Medulla oblongata (tissue), 1 donor: ENCODE measurements at regions not wholly inside any gene's neighbourhood (a gene's known extent, or its start where the extent isn't known, plus 50 kb on each side); places are given as distances from the start of the nearest gene placed in this dataset.
"Not testable (repeated sequence)": the region's sequence is repeated elsewhere in the genome, so short reads cannot be mapped to it uniquely, and the experiment has no call there.

Experiments used
- DNase-seq: peaks from one replicate; pipeline ENCODE4 v3.0.0-alpha.2; 2015; ENCODE audit errors: extremely low spot score

DNA sequence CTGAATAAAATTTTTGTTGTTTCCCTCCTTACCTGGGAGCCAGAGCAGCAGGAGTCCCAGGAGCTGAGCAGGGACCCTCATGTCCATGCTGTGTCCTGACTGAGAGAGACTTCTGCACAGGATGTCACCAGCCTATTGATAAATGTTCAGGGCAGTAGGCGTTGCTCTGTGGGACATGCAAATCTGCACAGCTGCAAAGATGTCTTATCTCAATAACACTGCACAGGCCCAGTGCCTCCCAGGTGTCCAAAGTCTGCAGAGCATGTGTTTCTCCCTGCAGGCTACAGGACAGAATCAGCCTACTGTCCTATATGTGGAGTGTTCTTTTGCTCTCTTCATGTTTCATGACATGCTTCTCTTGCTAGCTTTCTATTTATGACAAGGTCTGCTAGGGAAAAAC is 522.3 kb downstream of the RPIA start:
- not testable (repeated sequence) for DNase-seq

GRCh38 chr2:89221474-89221873 is 530.0 kb downstream of the RPIA start:
- DNase-seq, result not testable (repeated sequence)

- not testable (repeated sequence) for DNase-seq
Measured at GRCh38 chr2:89222063-89222732, 530.7 kb downstream of the RPIA start.

GRCh38 chr2:89224803-89225202 is 533.3 kb downstream of the RPIA start:
- not testable (repeated sequence) for DNase-seq

DNA sequence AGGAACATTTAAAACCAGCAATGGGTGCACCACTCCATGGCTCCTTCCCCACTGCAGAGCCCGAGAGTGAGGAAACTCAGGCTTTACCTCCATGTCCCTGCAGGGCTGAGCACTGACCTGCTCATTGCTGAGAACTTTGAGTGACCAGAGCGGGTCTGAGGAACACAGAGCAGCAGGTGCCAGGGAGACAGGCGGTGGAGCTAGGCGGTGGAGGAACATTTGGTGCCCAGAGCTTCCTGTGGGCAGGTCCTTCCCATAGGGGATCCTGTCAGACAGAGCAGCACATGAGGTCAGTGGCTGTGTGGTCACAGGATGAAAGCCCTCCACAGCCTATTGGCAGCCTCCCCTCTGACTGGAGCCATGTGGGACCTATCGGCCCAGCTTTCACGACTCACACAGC is 538.5 kb downstream of the RPIA start:
- not testable (repeated sequence) for DNase-seq

DNA sequence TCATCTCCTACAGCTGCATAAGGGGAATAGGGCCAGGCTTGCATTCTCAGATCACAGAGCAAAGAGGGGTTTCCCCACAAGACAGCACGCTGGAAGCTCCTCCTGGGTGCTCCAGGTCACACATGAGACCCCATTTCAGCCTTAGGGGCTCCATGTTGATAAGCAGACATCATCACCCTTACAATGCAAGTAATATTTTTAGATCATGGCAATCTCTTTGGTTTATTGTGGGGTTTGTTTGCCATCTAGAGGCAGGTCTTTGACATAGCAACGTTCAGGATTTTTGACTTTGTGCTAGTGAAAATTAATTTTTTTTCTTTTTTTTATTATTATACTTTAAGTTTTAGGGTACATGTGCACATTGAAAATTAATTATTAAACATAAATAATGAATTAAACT is 539.8 kb downstream of the RPIA start:
- not testable (repeated sequence) for DNase-seq

GRCh38 chr2:89233931-89234330 is 542.5 kb downstream of the RPIA start:
- not testable (repeated sequence) for DNase-seq

DNA sequence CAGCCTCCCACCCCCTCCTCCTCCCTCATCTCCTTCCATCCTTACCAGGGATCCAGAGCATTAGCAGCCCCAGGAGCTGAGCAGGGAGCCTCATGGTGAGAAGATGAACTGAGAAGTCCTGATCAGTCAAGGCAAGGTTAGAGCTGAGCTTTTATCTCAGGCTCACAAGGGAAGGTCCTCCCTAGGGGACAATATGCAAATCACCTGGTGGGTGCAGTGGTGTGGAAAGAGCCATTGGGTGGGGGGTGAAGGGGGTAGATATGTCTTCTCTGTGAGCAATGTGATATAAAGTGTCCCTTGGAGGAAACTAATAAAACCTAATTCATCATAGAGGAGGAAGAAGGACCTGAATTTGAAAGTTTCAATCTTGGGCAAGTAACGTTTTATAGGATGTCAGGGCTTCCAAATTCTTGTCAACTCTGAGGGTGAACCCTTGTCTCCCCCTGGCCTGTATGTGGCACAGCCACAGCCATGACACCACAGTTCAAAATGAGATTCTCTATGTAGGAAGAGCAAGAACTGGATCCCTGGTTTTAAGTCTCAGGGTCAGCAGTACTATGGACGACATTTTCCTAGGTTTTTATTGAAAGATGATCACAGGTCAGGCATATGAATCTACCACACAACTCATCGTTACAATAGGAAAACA is 543.5 kb downstream of the RPIA start:
- DNase-seq, result not testable (repeated sequence)

GRCh38 chr2:89236832-89237450 is 545.5 kb downstream of the RPIA start:
- DNase-seq, result not testable (repeated sequence)

- not testable (repeated sequence) for DNase-seq
Measured at GRCh38 chr2:89237783-89238182, 546.3 kb downstream of the RPIA start.

- not testable (repeated sequence) for DNase-seq
Measured at GRCh38 chr2:89243114-89243700, 551.7 kb downstream of the RPIA start.

DNA sequence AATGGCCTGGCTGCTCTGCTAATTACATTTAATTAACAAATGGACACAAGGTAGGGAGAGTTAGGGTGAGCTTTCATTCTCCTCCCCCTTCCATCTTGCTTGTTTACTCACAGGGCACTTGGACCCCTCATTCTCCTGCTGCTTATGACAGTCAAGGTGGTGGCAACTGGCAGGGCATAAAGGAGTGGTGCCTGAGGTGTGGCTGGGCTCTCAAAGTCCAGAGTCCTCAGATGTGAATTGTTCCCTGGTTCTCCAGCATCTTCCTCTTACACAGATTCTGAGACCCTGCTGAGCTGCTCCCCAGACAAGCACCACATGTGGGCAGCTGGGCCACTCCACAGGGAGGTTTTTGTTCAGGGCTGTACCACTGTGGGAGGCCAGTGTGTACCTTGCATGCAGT is 552.9 kb downstream of the RPIA start:
- DNase-seq, result not testable (repeated sequence)

- not testable (repeated sequence) for DNase-seq
Measured at GRCh38 chr2:89245478-89245877, 554.0 kb downstream of the RPIA start.

DNA sequence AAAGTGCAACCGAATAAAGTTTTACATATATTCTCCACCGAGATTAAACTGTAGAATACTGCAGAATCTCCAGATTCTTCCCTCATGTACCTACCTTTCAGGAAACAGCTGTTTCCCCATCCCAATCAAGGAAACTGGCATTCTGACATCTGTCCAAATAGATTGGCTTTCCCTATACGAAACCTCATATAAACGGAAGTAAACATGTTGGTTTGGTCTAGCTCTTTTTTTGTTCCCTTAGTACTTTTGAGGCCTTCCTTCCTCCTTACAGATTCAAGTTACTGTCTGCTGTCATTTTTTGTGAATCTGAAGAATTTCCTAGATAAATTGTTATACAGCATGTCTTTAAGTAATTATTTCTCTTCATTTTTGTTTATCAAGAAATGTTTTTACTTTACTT is 554.6 kb downstream of the RPIA start:
- peak; percentile 48 for DNase-seq

GRCh38 chr2:89246620-89247019 is 555.1 kb downstream of the RPIA start:
- not testable (repeated sequence) for DNase-seq

DNA sequence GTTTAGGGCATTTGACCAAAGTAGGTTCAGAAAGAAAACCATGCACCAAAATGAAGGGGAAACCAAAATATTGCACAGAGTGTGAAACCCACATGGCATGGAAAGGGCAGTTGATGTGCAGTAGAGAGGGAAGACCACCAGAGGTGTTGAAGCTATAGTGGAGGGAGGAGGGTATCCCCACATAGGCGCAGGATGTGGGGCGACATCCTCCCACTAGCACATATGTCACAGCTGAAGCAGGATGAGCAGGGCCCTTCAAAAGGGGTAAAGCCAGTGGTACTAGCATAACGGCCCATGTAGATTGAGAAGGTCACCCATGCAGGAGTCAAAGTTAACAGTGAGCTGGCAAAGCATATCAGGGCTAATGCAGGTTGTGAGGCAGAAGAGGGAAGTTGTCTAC is 563.5 kb downstream of the RPIA start:
- DNase-seq, result not testable (repeated sequence)

DNA sequence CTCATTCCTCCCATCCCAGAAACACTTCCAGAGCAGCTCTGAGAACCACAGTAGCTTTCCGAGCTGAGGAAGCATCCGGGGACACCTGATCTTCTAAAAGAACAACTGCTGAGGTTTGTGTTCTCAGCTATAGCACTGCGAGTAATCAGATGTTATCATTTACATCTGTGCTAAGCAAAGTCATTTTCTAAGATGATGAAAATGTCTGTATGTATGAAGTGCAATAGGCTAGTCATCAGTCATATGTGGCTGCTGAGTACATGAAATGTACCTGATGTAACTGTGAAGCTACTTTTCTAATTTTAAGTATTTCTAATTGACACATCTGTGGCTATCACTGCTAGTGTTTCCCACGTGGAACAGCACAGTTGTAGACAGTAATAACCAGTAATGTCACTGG is 582.0 kb downstream of the RPIA start:
- not testable (repeated sequence) for DNase-seq

GRCh38 chr2:89280536-89280935 is 589.1 kb downstream of the RPIA start:
- not testable (repeated sequence) for DNase-seq

- DNase-seq, result not testable (repeated sequence)
Measured at GRCh38 chr2:89286448-89287080, 595.1 kb downstream of the RPIA start.

- DNase-seq, result not testable (repeated sequence)
Measured at GRCh38 chr2:89287084-89287483, 595.6 kb downstream of the RPIA start.

GRCh38 chr2:89291717-89292298 is 600.3 kb downstream of the RPIA start:
- DNase-seq, result not testable (repeated sequence)

- DNase-seq, result not testable (repeated sequence)
Measured at GRCh38 chr2:89293399-89293798, 601.9 kb downstream of the RPIA start.
